ENCODE measurements at regions not wholly inside any gene's neighbourhood (a gene's known extent, or its start where the extent isn't known, plus 50 kb on each side); places are given as distances from the start of the nearest gene placed in this dataset.
A peak's percentile ranks its signal among the peaks of the same experiment; 100 is the strongest.
"Not testable (repeated sequence)": the region's sequence is repeated elsewhere in the genome, so short reads cannot be mapped to it uniquely, and the experiment has no call there.

DNA sequence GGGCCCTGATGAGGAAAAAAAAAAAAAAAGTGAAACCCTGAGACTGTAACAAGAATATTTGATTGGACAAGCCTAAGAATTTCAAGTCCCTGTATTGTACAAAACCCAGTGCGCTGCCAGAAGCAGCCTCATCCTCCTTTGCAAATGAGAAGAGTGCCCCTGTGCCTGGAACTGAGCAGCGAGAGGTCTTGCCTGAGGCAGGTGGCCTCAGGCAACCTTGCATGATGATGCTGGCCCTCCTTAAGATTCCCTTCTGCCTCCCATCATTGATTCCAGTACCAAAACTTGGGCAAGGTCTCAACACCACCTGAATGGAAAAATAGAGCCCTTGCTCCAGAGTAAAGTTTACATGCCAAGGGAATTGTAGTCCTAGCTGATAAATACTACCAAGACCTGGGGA is 129.6 kb upstream of the RAB4A start:
- DNase-seq = no peak

- no peak for DNase-seq
Measured at GRCh38 chr1:229141689-229142377, 129.1 kb upstream of the RAB4A start.

GRCh38 chr1:229142471-229142870 is 128.4 kb upstream of the RAB4A start:
- no peak for DNase-seq

DNA sequence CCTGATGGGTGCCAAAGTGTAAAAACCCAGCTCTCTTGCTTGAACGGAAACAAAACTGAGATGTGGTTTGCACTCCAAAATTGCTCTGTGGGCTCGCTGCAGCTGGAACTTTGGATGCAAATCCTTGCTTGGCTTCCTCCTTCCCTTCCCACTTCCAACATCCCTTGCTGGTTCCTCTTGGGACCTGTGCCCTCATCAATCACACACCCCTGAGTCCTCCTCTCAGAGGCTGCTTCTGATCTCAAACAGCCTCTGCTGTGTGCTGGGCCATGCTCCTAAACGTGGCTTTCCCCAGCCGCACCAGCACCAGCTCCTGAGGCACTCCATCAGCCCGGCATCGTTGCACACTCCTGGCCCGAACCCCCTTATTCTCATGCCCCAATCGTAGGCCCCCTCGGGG is 124.3 kb upstream of the RAB4A start:
- no peak for DNase-seq

- DNase-seq = no peak
Measured at GRCh38 chr1:229147072-229147471, 123.8 kb upstream of the RAB4A start.

GRCh38 chr1:229148041-229148671 is 122.8 kb upstream of the RAB4A start:
- DNase-seq = peak; percentile 23

DNA sequence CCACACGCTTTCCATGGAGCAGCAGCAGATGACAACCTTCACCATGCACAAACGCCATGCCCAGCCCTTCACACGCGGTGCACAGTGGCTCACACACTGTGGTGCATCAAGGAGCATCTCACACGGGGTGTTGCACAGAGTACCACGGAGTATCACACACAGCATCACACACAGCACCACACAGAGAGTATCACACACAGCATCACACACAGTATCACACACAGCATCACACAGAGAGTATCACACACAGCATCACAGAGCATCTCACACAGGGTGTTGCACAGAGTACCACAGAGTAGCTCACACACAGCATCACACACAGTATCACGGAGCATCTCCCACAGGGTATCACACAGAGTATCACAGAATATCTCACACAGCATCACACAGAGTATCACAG is 122.2 kb upstream of the RAB4A start:
- no peak for DNase-seq

DNA sequence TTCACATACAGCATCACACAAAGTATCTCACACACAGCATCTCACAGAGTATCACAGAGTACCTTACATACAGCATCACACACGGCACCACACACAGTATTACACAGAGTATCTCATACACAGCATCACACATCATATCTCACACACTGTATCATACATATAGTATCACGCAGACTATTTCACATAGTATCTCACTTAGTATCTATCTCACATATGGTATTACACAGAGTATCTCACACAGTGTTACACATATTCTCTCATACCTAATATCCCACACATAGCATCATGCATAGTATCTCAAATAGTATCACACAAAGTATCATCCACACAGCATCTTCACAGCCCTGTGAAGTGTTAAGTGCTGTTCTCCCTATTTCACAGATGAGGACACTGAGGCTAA is 121.5 kb upstream of the RAB4A start:
- DNase-seq = no peak

GRCh38 chr1:229150518-229150917 is 120.4 kb upstream of the RAB4A start:
- no peak for DNase-seq

- DNase-seq = not testable (repeated sequence)
Measured at GRCh38 chr1:229151412-229151811, 119.5 kb upstream of the RAB4A start.

- no peak for DNase-seq
Measured at GRCh38 chr1:229152311-229152710, 118.6 kb upstream of the RAB4A start.

DNA sequence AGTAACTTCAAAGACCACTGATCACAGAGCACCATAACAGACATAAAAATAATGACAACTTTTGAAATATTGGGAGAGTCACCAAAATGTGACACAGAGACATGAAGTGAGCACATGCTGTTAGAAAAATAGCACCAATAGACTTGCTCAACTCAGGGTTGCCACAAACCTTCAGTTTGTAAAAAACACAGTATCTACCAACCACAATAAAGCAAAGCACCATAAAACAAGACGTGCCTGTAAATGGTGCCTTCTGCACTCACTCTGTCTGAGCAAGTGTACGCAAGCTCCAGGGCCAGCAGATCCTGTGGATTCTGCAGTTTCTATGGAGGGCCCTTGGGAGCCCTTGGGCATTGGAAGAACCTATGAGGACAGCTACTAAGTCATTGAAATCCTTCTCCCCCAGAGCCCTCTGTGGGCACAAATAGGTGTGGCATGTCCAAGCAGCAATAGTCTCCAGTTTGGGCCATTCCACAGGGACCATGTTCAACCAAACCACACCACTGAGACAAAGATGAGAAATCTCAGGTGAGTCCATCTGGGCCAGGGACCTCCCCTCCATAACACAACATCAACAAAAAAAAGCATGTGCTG is 116.9 kb upstream of the RAB4A start:
- no peak for DNase-seq

DNA sequence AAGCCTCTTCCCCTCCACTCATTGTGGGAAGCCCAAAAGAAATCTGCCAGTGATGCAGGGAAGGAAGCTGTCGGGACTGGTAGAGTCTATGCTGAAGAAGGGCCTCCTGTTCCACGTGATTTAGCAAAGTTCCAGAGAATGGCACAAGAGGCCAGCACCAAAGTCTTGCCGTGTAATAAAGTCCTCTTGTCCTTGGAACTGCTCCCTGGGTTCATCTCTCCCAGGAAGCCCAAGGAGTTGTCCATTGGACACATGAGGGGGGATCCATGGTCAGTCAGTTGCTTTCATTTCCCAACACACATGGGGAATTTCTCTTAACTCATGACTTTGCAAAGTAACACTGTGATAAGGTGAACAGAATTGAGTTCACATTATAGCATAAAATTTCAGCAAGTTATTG is 116.1 kb upstream of the RAB4A start:
- DNase-seq = no peak

GRCh38 chr1:229155472-229155871 is 115.4 kb upstream of the RAB4A start:
- no peak for DNase-seq

DNA sequence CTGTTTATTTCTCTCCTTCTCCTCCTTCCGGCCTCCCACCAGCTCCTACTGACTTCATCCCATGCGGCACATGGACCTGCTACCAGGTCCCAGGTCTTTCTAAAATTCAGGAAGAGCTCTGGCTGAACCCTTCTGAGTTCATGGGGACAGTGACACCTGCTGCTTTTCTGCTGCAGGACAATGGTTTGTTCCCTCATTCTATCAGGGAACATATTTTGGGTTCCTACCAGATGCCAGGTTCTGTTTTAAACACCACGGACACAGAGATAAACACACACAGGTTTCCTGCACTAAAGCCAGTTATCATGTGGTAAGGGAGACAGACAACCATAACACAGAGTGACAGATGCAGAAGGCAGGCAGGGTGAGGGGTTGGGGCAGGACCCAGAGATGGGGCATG is 114.0 kb upstream of the RAB4A start:
- DNase-seq = no peak

- no peak for DNase-seq
Measured at GRCh38 chr1:229157480-229157879, 113.4 kb upstream of the RAB4A start.

GRCh38 chr1:229158341-229158921 is 112.5 kb upstream of the RAB4A start:
- no peak for DNase-seq

- no peak for DNase-seq
Measured at GRCh38 chr1:229158927-229159326, 112.0 kb upstream of the RAB4A start.

DNA sequence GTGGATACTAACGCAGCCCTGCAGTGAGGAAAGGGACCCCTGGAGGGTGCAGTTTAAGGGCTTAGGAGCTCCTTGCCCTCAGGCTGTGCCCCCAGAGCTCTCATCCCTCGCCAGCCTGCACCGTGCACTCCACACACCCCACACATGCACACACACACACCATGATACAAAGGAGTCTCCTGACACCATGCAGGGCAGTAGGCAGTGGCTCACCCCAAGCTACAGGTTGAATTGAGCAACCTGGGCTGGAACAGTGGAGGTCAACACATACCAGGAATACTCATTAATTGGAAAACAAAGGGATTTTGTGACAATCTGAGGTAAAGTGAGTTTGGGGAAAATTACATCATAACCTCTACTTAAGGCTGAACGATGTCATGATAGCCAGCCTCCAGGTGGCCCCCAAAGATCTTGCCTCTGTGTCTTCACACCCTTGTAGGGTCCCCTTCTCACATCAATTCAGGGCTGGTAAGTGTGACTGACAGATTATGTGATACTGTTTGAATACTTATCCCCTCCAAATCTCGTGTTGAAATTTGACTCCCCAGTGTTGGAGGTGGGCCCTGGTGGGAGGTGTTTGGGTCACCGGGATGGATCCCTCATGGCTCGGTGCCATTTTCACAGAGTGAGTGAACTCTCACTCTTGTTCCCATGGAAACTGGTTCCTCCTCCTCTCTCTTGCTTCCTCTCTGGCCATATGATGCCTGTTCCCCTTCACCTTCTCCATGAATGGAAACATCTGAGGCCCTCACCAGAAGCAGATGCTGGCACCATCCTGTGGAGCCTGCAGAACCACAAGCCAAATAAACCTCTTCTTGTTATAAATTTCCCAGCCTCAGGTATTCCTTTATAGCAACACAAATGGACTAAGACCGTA is 111.0 kb upstream of the RAB4A start:
- DNase-seq = no peak

- DNase-seq = no peak
Measured at GRCh38 chr1:229161740-229162139, 109.2 kb upstream of the RAB4A start.

- no peak for DNase-seq
Measured at GRCh38 chr1:229162825-229163515, 107.9 kb upstream of the RAB4A start.

DNA sequence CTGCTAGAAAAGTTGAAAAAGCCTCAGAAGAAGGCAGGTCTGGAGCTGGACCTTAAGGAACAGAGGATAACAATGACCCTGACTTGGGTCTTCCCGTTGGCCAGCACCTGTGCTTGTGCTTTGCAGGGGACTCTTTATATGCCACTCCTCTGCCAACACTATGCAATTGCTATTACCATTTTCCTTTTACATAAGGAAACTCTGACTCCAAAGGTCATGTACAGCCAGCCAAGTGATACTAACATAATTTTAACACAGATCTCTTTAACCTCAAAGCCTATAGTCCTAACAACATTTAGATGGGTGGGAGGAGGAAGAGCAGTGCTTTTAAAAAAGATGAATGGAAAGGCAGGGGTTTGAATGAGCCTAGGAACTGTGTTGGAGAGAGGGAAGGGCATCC is 106.6 kb upstream of the RAB4A start:
- no peak for DNase-seq
